ENCODE measurements at regions not wholly inside any gene's neighbourhood (a gene's known extent, or its start where the extent isn't known, plus 50 kb on each side); places are given as distances from the start of the nearest gene placed in this dataset.

DNA sequence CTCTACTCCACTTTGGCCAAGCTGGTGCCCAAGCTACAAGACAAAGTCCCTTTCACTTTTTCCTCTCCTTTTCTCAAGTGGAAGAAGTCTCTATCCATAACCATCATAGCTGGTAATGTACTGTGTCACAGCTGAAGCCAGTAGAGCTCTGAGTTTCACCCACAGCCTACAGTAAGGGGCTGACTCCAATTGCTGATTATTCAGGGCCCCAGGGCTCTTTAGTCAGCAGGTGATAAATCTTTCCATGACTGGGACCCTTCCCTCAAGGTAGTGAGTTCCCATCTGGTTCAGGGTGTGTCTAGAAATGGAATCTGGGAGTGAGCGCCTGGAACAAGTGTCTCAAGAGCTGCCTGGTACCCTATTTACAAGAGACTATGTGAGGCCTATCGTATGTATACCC lies 436.0 kb upstream of the CA10 start:
- POLR2A ChIA-PET = no interaction called here
- CTCF ChIA-PET = no interaction called here

DNA sequence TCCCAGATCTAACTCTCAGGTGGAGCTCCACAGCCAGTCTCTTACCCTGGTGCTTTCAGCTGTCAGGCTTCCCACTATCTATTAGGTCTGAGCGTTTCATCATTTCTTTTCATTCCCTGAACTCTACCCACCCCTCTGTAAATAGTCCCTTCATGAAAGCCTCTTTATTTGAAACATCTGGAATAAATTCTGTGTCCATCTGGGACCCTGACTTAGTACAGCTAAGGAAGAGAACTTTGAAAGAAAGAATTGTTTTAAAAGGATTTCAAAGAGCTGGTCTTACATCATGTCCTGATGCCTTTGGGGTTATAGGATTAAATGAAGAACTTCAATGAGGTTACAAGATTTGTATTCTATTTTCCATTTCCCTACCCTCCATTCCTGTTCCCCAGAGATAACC lies 388.5 kb upstream of the CA10 start:
- ChIA-PET CTCF (no interaction called here), POLR2A (no interaction called here)
- no peaks in the 10 kb centered on the region for H3K36me3 ChIP-seq (ENCODE audit: control insufficient read depth, insufficient read depth, low read length)
- no peak for DNase-seq
- TF ChIP-seq, protein P1, sequence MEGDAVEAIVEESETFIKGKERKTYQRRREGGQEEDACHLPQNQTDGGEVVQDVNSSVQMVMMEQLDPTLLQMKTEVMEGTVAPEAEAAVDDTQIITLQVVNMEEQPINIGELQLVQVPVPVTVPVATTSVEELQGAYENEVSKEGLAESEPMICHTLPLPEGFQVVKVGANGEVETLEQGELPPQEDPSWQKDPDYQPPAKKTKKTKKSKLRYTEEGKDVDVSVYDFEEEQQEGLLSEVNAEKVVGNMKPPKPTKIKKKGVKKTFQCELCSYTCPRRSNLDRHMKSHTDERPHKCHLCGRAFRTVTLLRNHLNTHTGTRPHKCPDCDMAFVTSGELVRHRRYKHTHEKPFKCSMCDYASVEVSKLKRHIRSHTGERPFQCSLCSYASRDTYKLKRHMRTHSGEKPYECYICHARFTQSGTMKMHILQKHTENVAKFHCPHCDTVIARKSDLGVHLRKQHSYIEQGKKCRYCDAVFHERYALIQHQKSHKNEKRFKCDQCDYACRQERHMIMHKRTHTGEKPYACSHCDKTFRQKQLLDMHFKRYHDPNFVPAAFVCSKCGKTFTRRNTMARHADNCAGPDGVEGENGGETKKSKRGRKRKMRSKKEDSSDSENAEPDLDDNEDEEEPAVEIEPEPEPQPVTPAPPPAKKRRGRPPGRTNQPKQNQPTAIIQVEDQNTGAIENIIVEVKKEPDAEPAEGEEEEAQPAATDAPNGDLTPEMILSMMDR (IDR thresholded peaks at IDR 0.05; ENCODE audit: insufficient read depth in 1 of 2, low read depth in 1 of 2, low read length in 1 of 2, severe bottlenecking in 1 of 2, unreplicated experiment in 1 of 2) = no peak
- no peaks in the 10 kb centered on the region for H3K27me3 ChIP-seq (replicated peaks; ENCODE audit: control insufficient read depth, insufficient read depth, low read length)
- Mint-ChIP-seq H3K4me3 (ENCODE audit: unreplicated experiment) (no peak overlapping the region), H3K27me3 (ENCODE audit: insufficient read depth, unreplicated experiment) (no peaks in the 10 kb centered on the region), H3K36me3 (ENCODE audit: insufficient read depth, unreplicated experiment) (no peaks in the 10 kb centered on the region), H3K27ac (ENCODE audit: unreplicated experiment) (no peak overlapping the region), H3K4me1 (ENCODE audit: low read depth, unreplicated experiment) (no peaks in the 10 kb centered on the region), H3K9me3 (ENCODE audit: unreplicated experiment) (no peaks in the 10 kb centered on the region)
- no peak overlapping the region for H3K4me3 ChIP-seq (ENCODE audit: low read depth, low read length)
- no TSS peak for BruUV-seq (replicated peaks)
- intact Hi-C loops (cut with micrococcal nuclease; ENCODE audit: unreplicated experiment) = no loop called here
- 0 out of 2 replicates have a peak, but pooled peaks cover 3% of the 10 kb centered on the region for H3K9me3 ChIP-seq
- H3K4me1 ChIP-seq = no peaks in the 10 kb centered on the region

More for the DNA sequence above, 436.0 kb upstream of the CA10 start:
- Mint-ChIP-seq H3K27me3 (ENCODE audit: insufficient read depth, unreplicated experiment) (no peaks in the 10 kb centered on the region), H3K4me3 (ENCODE audit: unreplicated experiment) (no peak overlapping the region), H3K36me3 (ENCODE audit: insufficient read depth, unreplicated experiment) (no peaks in the 10 kb centered on the region), H3K27ac (ENCODE audit: unreplicated experiment) (no peak overlapping the region), H3K9me3 (ENCODE audit: unreplicated experiment) (peaks cover 10% of the 10 kb centered on the region), H3K4me1 (ENCODE audit: low read depth, unreplicated experiment) (no peaks in the 10 kb centered on the region)
- intact Hi-C loops (cut with micrococcal nuclease; ENCODE audit: unreplicated experiment) = no loop called here
- Histone ChIP-seq H3K36me3 (ENCODE audit: control insufficient read depth, insufficient read depth, low read length) (no peaks in the 10 kb centered on the region), H3K4me3 (ENCODE audit: low read depth, low read length) (no peak overlapping the region), H3K9me3 (0 out of 2 replicates have a peak, but pooled peaks cover 2% of the 10 kb centered on the region), H3K27me3 (replicated peaks; ENCODE audit: control insufficient read depth, insufficient read depth, low read length) (no peaks in the 10 kb centered on the region), H3K4me1 (no peaks in the 10 kb centered on the region)
- DNase-seq = no peak
- TF ChIP-seq, protein P1 (IDR thresholded peaks at IDR 0.05; ENCODE audit: insufficient read depth in 1 of 2, low read depth in 1 of 2, low read length in 1 of 2, severe bottlenecking in 1 of 2, unreplicated experiment in 1 of 2) = no peak
- BruUV-seq (replicated peaks) = no TSS peak

DNA sequence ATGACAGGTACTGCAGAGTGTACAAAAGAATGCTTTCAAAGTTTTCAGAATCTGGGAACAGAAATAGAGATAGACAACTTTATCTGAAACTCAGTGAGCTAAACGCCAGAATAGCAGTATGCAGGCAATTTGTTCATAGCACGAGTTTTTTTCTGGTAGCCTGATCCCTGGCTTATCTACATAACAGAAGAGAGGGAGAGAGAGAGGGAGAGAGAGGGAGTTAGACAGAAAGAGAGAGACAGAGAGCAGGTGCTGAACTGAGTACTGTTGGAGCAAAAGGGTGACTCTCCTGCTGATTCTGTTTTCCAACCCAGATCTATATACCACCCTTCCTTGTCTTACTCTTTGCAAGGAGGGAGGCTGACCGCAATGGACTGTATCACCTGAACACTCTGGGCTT lies 388.0 kb upstream of the CA10 start:
- no peaks in the 10 kb centered on the region for H3K36me3 ChIP-seq (ENCODE audit: control insufficient read depth, insufficient read depth, low read length)
- H3K4me1 ChIP-seq = no peaks in the 10 kb centered on the region
- intact Hi-C loops (cut with micrococcal nuclease; ENCODE audit: unreplicated experiment) = no loop called here
- no peak for DNase-seq
- H3K4me1 Mint-ChIP-seq (ENCODE audit: low read depth, unreplicated experiment) = no peaks in the 10 kb centered on the region
- no peak overlapping the region for H3K4me3 ChIP-seq (ENCODE audit: low read depth, low read length)
- no peaks in the 10 kb centered on the region for H3K9me3 Mint-ChIP-seq (ENCODE audit: unreplicated experiment)
- no peaks in the 10 kb centered on the region for H3K36me3 Mint-ChIP-seq (ENCODE audit: insufficient read depth, unreplicated experiment)
- no peaks in the 10 kb centered on the region for H3K27me3 ChIP-seq (replicated peaks; ENCODE audit: control insufficient read depth, insufficient read depth, low read length)
- 0 out of 2 replicates have a peak, but pooled peaks cover 3% of the 10 kb centered on the region for H3K9me3 ChIP-seq
- TF ChIP-seq, protein P1 (IDR thresholded peaks at IDR 0.05; ENCODE audit: insufficient read depth in 1 of 2, low read depth in 1 of 2, low read length in 1 of 2, severe bottlenecking in 1 of 2, unreplicated experiment in 1 of 2) = no peak
- H3K4me3 Mint-ChIP-seq (ENCODE audit: unreplicated experiment) = no peak overlapping the region
- H3K27ac Mint-ChIP-seq (ENCODE audit: unreplicated experiment) = no peak overlapping the region
- ChIA-PET CTCF (no interaction called here), POLR2A (no interaction called here)
- no peaks in the 10 kb centered on the region for H3K27me3 Mint-ChIP-seq (ENCODE audit: insufficient read depth, unreplicated experiment)
- no TSS peak for BruUV-seq (replicated peaks)

Measured in Caco-2 (cell line).